HG02870 (cell line): ENCODE measurements at regions not wholly inside any gene's neighbourhood (a gene's known extent, or its start where the extent isn't known, plus 50 kb on each side); places are given as distances from the start of the nearest gene placed in this dataset.
"Not testable (repeated sequence)": the region's sequence is repeated elsewhere in the genome, so short reads cannot be mapped to it uniquely, and the experiment has no call there.

Source experiments
- ATAC-seq: cut with Tn5 transposase; IDR thresholded peaks from one replicate; pipeline ENCODE4 v1.9.1; 2021; ENCODE audit warnings: mild to moderate bottlenecking, moderate library complexity; ENCODE audit not compliant: unreplicated experiment

GRCh38 chr2:153420394-153420793, 58.2 kb downstream of the RPRM start:
- ATAC-seq, result no peak

DNA sequence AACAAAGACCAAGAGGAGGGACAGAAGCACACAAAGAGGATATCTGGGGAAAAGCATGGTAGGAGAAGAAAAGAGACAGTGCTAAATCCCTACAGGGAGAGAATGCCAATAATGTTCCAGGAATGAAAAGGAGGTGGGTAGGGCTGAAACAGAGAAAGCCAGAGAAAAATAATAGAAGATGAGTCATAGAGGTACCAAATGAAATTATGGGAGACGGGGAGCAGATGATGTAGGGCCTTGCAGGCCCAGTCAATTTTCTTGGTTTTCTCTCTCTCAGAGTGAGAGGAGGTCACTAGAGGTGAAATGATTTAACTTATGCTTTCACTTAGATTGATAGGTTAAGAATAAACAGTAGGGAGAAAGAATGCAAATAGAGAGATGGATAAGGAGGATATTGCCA, 61.5 kb downstream of the RPRM start:
- no peak for ATAC-seq

DNA sequence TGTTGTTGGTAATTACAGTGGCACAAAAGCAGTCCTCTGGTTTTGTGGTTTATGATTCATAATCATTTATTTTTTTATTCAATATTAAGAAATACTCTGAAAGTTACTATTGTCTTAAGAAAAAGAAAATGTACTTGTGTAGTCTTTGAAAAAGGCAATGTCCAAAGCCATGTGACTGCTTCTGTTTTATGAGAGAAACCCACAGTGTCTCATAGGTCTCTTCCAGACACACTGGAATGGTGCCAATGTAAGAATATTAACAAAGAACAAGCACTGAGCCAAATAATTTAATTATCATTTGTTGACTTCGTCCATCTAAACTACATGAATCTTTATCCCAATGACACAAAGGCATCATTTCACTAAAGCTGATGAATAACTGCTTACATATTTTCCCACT, 62.5 kb downstream of the RPRM start:
- no peak for ATAC-seq

GRCh38 chr2:153408710-153409385, 69.7 kb downstream of the RPRM start:
- ATAC-seq, result no peak

- ATAC-seq, result no peak
These were observed 73.4 kb downstream of the RPRM start for GRCh38 chr2:153405196-153405595.

DNA sequence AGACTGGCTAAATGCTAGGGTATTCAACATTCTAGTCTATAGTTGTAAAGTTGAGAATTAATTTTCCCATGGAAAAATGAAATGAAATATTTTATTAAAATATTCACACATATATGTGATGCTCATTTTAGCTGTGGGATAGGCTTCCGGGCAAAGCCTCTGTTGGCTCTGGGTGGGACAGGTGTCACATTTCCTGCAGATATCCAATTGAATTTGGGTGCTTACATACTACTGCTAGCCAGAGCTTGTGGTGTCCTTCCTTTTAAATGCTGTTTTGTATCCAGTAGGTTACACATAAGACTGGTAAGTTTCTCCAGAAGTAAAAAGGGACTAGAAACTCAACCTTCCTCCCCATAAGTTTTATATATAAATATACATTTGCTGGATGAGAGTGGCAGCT, 73.8 kb downstream of the RPRM start:
- ATAC-seq, result no peak

GRCh38 chr2:153403940-153404339, 74.6 kb downstream of the RPRM start:
- ATAC-seq, result no peak

- ATAC-seq, result not testable (repeated sequence)
These were observed 75.2 kb downstream of the RPRM start for GRCh38 chr2:153403352-153403751.

GRCh38 chr2:153394686-153395085, 83.9 kb downstream of the RPRM start:
- ATAC-seq, result no peak

GRCh38 chr2:153394247-153394646, 84.3 kb downstream of the RPRM start:
- no peak for ATAC-seq

DNA sequence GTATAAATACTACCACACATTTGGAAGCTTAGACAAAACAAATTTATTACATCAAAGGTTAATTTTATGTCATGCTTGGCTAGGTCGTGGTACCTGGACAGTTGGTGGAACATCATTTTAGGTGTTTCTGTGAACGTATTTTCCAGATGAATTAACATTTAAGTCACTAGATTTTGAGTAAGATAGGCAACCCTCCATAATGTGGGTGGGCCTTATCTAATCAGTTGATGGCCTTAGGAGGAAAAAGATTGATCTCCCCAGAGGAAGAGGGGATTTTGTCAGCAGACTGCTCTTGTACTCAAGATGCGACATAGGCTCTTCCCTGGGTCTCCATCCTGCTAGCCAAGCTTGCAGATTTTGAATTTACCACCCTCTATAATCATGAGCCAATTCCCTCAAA, 85.0 kb downstream of the RPRM start:
- no peak for ATAC-seq

DNA sequence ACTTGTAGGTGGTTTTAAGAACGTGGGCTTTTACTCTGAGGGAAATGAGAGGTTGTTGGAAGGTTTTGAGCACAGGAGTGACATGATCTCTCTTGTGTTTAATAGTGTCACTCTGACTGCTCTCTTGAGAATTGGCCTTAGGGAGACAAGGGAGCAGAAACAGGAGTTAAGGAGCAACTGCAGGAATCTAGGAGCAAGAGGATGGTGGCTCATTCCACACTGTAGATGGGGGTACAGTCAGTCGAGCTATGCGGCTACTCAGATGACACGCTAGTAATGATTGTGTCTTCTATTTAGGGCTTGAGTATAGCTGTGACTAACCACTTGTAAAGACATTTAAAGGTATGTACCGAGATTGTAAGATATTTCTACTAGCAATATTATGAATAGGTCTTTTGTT, 87.4 kb downstream of the RPRM start:
- ATAC-seq, result no peak

DNA sequence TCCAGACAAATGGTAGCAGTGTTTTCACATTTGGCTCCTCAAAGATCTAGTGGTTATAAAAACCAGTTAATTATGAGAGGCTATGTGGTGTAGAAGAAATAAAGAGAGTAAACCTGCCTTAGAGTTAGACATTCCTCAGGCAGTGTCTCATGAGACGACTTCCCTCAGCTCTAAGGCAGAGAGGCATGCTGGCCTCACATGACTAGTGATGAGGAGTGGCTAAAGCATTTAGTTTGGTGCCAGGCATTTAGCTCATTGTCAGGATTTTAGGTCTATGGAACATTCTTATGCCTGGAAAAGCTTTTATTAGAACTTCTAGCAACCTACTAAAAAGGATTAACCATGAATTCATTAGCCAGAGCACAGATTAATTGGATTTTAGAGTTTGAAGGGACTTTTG, 90.3 kb downstream of the RPRM start:
- no peak for ATAC-seq

DNA sequence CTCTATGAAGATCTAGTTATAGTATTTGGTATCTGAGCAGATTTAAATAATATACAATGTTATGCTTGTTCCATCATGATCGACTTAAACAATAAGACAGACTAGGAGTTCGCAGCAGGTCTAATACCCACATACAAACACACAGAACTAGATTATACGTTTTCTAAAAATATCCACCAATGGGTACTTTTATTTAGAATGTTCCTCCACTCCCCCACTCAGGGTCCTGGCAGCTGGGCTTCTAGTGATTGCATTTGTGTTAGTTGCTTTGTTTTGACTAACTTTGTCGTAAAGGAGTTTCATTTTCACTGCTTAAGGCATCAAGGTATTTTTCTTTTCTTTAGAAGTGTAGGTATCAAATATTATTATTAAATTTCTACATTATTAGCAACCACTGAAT, 91.4 kb downstream of the RPRM start:
- no peak for ATAC-seq

- ATAC-seq, result no peak
These were observed 92.1 kb downstream of the RPRM start for GRCh38 chr2:153386481-153386897.

DNA sequence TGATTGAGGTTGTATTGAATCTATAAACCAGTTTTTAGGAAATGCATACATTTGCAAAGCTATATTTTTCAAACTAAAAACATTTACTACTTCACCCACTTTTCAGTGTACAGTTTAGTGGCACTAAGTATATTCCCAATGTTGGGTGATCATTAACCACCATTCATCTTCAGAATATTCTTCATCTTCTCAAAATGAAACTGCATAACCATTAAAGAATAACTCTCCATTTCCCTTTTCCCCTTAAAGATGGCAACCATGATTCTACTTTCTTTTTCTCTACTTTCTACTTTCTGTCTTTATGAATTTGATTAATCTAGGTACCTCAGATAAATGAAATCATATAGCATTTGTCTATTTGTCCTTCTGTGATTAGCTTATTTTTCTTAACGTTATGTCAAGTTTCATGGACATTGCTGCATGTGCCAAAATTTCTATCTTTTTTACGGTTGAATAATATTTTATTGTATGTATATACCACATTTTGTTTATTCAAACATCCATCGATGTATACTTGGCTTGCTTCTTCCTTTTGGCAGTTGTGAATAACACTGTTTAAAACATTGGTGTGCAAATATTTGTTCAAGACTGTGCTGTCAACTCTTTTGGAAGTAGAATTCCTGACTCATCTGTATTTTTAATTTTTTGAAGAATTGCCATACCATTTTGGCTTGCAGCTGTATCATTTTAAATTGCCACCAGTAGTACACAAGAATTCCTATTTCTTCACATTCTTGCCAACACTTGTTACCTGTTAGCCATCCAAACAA, 104.9 kb downstream of the RPRM start:
- no peak for ATAC-seq

- ATAC-seq, result no peak
These were observed 118.3 kb downstream of the RPRM start for GRCh38 chr2:153360239-153360638.

GRCh38 chr2:153354377-153354776, 124.2 kb downstream of the RPRM start:
- no peak for ATAC-seq

DNA sequence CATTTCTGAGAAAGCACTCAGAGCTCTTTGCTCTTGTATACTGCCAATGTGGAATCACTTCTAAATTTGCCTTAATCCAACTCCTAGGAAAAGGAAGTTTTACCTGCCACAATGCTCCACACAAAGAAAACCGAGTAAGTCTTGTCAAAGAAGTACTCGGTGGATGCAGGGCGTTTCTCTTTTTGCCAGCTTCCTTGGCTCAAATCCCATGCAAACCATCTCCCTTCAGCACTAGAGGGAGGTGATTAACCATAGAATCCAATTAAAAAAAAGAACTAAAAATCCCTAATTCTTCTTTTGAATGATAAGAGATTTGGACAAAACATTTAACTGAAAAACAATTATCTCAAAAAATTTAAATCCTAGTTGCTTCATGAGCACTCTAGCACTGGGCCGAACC, 129.0 kb downstream of the RPRM start:
- ATAC-seq, result no peak

DNA sequence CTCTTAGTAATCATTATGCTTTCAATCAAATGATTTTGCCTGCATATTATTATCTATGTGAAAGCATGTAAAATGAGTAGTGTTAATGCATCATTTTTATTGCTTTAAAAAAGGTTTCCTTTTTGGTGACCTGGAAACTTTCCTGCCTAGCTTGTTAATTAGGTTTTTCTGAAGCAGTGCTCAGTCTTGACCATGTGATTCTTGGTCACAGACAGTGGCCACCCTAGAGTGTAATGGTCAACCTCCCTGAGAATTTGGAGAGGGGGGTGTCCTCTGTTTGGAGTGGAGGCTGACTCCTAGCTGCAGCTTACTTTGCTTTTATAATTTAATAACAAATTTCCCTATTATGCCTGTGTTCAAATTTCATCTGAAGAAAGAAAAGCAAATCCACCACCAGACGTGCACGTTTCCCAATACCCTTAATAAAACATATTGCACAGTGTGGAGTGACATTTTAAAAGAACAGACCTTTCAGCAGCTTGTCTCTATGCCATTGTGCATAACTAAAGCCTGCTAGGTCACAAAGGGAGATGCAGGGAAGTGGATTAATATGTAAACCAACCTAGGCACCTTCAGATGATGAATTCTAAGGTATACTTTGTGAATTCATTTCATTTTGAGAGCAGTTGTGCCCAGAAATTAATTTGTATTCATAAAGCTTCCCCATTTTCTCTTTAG, 130.6 kb downstream of the RPRM start:
- ATAC-seq, result no peak

GRCh38 chr2:153320879-153321278, 157.7 kb downstream of the RPRM start:
- no peak for ATAC-seq

- no peak for ATAC-seq
These were observed 167.1 kb downstream of the RPRM start for GRCh38 chr2:153311432-153311831.
